ENCODE measurements at regions not wholly inside any gene's neighbourhood (a gene's known extent, or its start where the extent isn't known, plus 50 kb on each side); places are given as distances from the start of the nearest gene placed in this dataset.
"Not testable (repeated sequence)": the region's sequence is repeated elsewhere in the genome, so short reads cannot be mapped to it uniquely, and the experiment has no call there.

GRCh38 chr1:198969981-198970380, 331.1 kb downstream of the PTPRC start:
- no peak for DNase-seq (ENCODE audit: low spot score)

- DNase-seq (ENCODE audit: low spot score), result peak; percentile 45
These were observed 332.1 kb downstream of the PTPRC start for GRCh38 chr1:198970916-198971315.

- DNase-seq (ENCODE audit: low spot score), result no peak
These were observed 339.1 kb downstream of the PTPRC start for GRCh38 chr1:198977909-198978308.

- no peak for DNase-seq (ENCODE audit: low spot score)
These were observed 339.7 kb downstream of the PTPRC start for GRCh38 chr1:198978523-198978922.

- no peak for DNase-seq (ENCODE audit: low spot score)
These were observed 347.2 kb downstream of the PTPRC start for GRCh38 chr1:198986036-198986435.

GRCh38 chr1:198986442-198986841, 347.6 kb downstream of the PTPRC start:
- DNase-seq (ENCODE audit: low spot score), result no peak

- DNase-seq (ENCODE audit: low spot score), result no peak
These were observed 363.8 kb downstream of the PTPRC start for GRCh38 chr1:199002661-199003060.

GRCh38 chr1:199007423-199007822, 368.6 kb downstream of the PTPRC start:
- DNase-seq (ENCODE audit: low spot score), result no peak

- no peak for DNase-seq (ENCODE audit: low spot score)
These were observed 370.6 kb downstream of the PTPRC start for GRCh38 chr1:199009447-199009846.

GRCh38 chr1:199010492-199010891, 371.7 kb downstream of the PTPRC start:
- no peak for DNase-seq (ENCODE audit: low spot score)

- no peak for DNase-seq (ENCODE audit: low spot score)
These were observed 372.1 kb downstream of the PTPRC start for GRCh38 chr1:199010933-199011332.

GRCh38 chr1:199015799-199016198, 377.0 kb downstream of the PTPRC start:
- DNase-seq (ENCODE audit: low spot score), result no peak

GRCh38 chr1:199018471-199019135, 379.8 kb downstream of the PTPRC start:
- no peak for DNase-seq (ENCODE audit: low spot score)

GRCh38 chr1:199020051-199020450, 381.2 kb downstream of the PTPRC start:
- no peak for DNase-seq (ENCODE audit: low spot score)

- DNase-seq (ENCODE audit: low spot score), result no peak
These were observed 382.1 kb downstream of the PTPRC start for GRCh38 chr1:199020904-199021303.

GRCh38 chr1:199029401-199029800, 390.6 kb downstream of the PTPRC start:
- DNase-seq (ENCODE audit: low spot score), result no peak

- DNase-seq (ENCODE audit: low spot score), result no peak
These were observed 391.0 kb downstream of the PTPRC start for GRCh38 chr1:199029855-199030254.

GRCh38 chr1:199030541-199030940, 391.7 kb downstream of the PTPRC start:
- not testable (repeated sequence) for DNase-seq (ENCODE audit: low spot score)

- not testable (repeated sequence) for DNase-seq (ENCODE audit: low spot score)
These were observed 392.3 kb downstream of the PTPRC start for GRCh38 chr1:199031170-199031569.

- not testable (repeated sequence) for DNase-seq (ENCODE audit: low spot score)
These were observed 393.6 kb downstream of the PTPRC start for GRCh38 chr1:199032479-199032878.

- no peak for DNase-seq (ENCODE audit: low spot score)
These were observed 394.8 kb downstream of the PTPRC start for GRCh38 chr1:199033661-199034060.

- DNase-seq (ENCODE audit: low spot score), result no peak
These were observed 399.3 kb downstream of the PTPRC start for GRCh38 chr1:199038156-199038555.

GRCh38 chr1:199040076-199040905, 401.5 kb downstream of the PTPRC start:
- DNase-seq (ENCODE audit: low spot score), result no peak

Data from HT-29 (cell line).